ENCODE measurements at regions not wholly inside any gene's neighbourhood (a gene's known extent, or its start where the extent isn't known, plus 50 kb on each side); places are given as distances from the start of the nearest gene placed in this dataset.

- TF ChIP-seq POLR2A (IDR thresholded peaks at IDR 0.05): no peak
- TF ChIP-seq, protein P1, sequence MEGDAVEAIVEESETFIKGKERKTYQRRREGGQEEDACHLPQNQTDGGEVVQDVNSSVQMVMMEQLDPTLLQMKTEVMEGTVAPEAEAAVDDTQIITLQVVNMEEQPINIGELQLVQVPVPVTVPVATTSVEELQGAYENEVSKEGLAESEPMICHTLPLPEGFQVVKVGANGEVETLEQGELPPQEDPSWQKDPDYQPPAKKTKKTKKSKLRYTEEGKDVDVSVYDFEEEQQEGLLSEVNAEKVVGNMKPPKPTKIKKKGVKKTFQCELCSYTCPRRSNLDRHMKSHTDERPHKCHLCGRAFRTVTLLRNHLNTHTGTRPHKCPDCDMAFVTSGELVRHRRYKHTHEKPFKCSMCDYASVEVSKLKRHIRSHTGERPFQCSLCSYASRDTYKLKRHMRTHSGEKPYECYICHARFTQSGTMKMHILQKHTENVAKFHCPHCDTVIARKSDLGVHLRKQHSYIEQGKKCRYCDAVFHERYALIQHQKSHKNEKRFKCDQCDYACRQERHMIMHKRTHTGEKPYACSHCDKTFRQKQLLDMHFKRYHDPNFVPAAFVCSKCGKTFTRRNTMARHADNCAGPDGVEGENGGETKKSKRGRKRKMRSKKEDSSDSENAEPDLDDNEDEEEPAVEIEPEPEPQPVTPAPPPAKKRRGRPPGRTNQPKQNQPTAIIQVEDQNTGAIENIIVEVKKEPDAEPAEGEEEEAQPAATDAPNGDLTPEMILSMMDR (IDR thresholded peaks at IDR 0.05): no peak
- no peaks in the 10 kb centered on the region for H3K36me3 ChIP-seq (replicated peaks in 1 of 2)
Observed at GRCh38 chr14:22018890-22019289, 345.3 kb upstream of the OR4E1 start.

DNA sequence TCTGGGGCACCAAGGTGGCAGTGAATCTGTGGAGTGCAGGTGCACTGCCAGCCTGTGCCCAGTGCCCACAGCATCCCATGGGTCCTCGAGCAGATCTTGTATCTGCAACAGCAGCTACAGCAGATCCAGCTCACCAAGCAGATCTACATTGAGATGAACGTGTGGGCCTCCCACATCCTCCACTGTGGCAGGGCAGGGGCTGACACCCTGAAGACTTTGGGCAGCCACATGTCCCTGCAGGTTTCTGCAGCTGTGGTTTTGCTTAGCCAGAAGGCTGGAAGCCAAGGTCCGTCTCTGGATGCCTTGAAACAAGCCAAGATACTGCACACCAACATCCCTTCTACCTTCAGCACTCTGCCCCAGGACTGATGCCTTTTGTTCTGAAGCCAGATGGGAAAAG lies 338.8 kb upstream of the OR4E1 start:
- Histone ChIP-seq H3K4me3 (no peak overlapping the region), H3K27ac (no peak overlapping the region), H3K27me3 (no peaks in the 10 kb centered on the region), H3K36me3 (replicated peaks in 1 of 2) (no peaks in the 10 kb centered on the region), H3K4me1 (replicated peaks in 1 of 2) (no peaks in the 10 kb centered on the region), H3K9me3 (replicated peaks in 1 of 3) (no peaks in the 10 kb centered on the region)
- DNase-seq: no peak
- WGBS, 4 donors: 40 to 70% (median 58%) methylated on average over 2 to 3 of the region's 3 CpGs
- intact Hi-C loops (cut with DNase I): no loop called here
- TF ChIP-seq POLR2A (IDR thresholded peaks at IDR 0.05): no peak
- TF ChIP-seq, protein P1 (IDR thresholded peaks at IDR 0.05): no peak

More at GRCh38 chr14:22018890-22019289, 345.3 kb upstream of the OR4E1 start:
- Histone ChIP-seq H3K4me3 (no peak overlapping the region), H3K9me3 (replicated peaks in 1 of 3) (no peaks in the 10 kb centered on the region), H3K4me1 (replicated peaks in 1 of 2) (no peaks in the 10 kb centered on the region), H3K27ac (no peak overlapping the region), H3K27me3 (no peaks in the 10 kb centered on the region)
- DNase-seq: no peak
- intact Hi-C loops (cut with DNase I): no loop called here
- WGBS, 4 donors: 75 to 90% (median 84%) methylated on average over 1 of the region's 1 CpG

- no peaks in the 10 kb centered on the region for H3K36me3 ChIP-seq (replicated peaks in 1 of 2)
- intact Hi-C loops (cut with DNase I): no loop called here
- no peak overlapping the region for H3K27ac ChIP-seq
- no peaks in the 10 kb centered on the region for H3K4me1 ChIP-seq (replicated peaks in 1 of 2)
- no peak for DNase-seq
- no peak for TF ChIP-seq POLR2A (IDR thresholded peaks at IDR 0.05)
- TF ChIP-seq, protein P1 (IDR thresholded peaks at IDR 0.05): no peak
- no peak overlapping the region for H3K4me3 ChIP-seq
- H3K27me3 ChIP-seq: no peaks in the 10 kb centered on the region
- no peaks in the 10 kb centered on the region for H3K9me3 ChIP-seq (replicated peaks in 1 of 3)
- 78 to 83% (median 82%) methylated on average over 2 of the region's 2 CpGs for WGBS, 4 donors
Observed at GRCh38 chr14:22011253-22011642, 337.6 kb upstream of the OR4E1 start.

DNA sequence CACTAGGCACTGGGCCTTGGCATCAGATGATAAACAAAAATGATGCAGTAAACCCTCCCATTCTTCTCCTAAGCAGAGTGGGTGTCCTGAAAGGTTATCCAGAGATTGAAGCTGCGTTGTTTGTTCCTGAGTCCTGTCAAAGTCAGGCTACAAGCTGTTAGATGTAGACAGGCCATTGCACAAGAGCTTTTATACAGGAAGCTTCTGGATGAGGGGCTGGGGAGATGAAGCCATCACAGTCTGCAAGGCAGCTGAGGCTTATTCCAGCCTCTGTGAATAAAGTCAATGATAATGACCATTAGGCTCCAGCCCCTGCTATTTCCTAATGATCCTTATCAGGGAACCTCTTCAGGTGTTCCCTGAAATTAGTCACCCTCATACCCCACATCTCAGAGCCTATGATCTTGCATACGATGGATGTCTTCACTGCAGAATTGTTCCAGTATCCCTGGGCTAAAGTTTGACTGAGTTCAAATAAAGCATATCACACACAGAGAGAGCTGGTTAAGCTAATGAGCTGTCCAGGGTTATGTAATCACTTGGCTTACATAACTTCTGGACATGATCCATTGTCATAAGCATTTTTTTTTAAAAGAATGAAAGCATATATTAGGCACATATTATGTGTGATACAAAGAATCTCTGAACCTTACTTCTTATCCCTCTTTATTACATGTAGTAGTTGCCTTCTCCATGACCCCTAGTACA lies 337.1 kb upstream of the OR4E1 start:
- no peak for DNase-seq
- H3K4me3 ChIP-seq: no peak overlapping the region
- 68 to 76% (median 72%) methylated on average over 2 of the region's 2 CpGs for WGBS, 4 donors
- no peaks in the 10 kb centered on the region for H3K27me3 ChIP-seq
- no peak for TF ChIP-seq POLR2A (IDR thresholded peaks at IDR 0.05)
- TF ChIP-seq, protein P1 (IDR thresholded peaks at IDR 0.05): no peak
- no peaks in the 10 kb centered on the region for H3K4me1 ChIP-seq (replicated peaks in 1 of 2)
- H3K36me3 ChIP-seq (replicated peaks in 1 of 2): no peaks in the 10 kb centered on the region
- intact Hi-C loops (cut with DNase I): no loop called here
- H3K27ac ChIP-seq: no peak overlapping the region
- no peaks in the 10 kb centered on the region for H3K9me3 ChIP-seq (replicated peaks in 1 of 3)

All from adrenal gland (tissue), 9 donors.